IMR-90 (cell line): ENCODE measurements at regions not wholly inside any gene's neighbourhood (a gene's known extent, or its start where the extent isn't known, plus 50 kb on each side); places are given as distances from the start of the nearest gene placed in this dataset.

ENCODE experiments used
- CEBPB ChIP-seq: IDR thresholded peaks from 2 replicates; pipeline ENCODE4 v1.6.1; 2012; ENCODE audit warnings: low read depth, low read length, improper control_type of control experiment
- FOS ChIP-seq: fragments of 150-350 bp; IDR thresholded peaks from 2 replicates; pipeline ENCODE4 v1.6.1; 2016; ENCODE audit warnings: low read depth, low read length
- MAFK ChIP-seq: IDR thresholded peaks from 2 replicates; pipeline ENCODE4 v1.6.1; 2012; ENCODE audit warnings: low read depth, low read length, improper control_type of control experiment
- MAZ ChIP-seq: IDR thresholded peaks from 2 replicates; pipeline ENCODE4 v1.6.1; 2012; ENCODE audit warnings: low read depth, mild to moderate bottlenecking, low read length, improper control_type of control experiment, moderate library complexity, borderline replicate concordance
- MXI1 ChIP-seq: IDR thresholded peaks from 2 replicates; pipeline ENCODE4 v1.6.1; 2012; ENCODE audit warnings: low read depth, mild to moderate bottlenecking, low read length, moderate library complexity, borderline replicate concordance
- POLR2A ChIP-seq: IDR thresholded peaks from 2 replicates; pipeline ENCODE4 v1.6.1; 2012; ENCODE audit warnings: mild to moderate bottlenecking, low read depth, low read length
- RAD21 ChIP-seq: IDR thresholded peaks from 2 replicates; pipeline ENCODE4 v1.6.1; 2012; ENCODE audit warnings: low read length, improper control_type of control experiment
- RCOR1 ChIP-seq: IDR thresholded peaks from 2 replicates; pipeline ENCODE4 v1.6.1; 2012; ENCODE audit warnings: mild to moderate bottlenecking, low read length, improper control_type of control experiment; ENCODE audit not compliant: insufficient replicate concordance
- RFX5 ChIP-seq: IDR thresholded peaks from 2 replicates; pipeline ENCODE4 v1.8.0; 2012; ENCODE audit warnings: low read depth, mild to moderate bottlenecking, low read length, moderate library complexity
- SMC3 ChIP-seq: fragments of 150-350 bp; IDR thresholded peaks from 2 replicates; pipeline ENCODE4 v1.6.1; 2016; ENCODE audit warnings: low read depth, mild to moderate bottlenecking, antibody characterized with exemption, low read length, moderate library complexity
- TF ChIP-seq, protein P1 (sequence below): conservative IDR thresholded peaks from 2 replicates; pipeline ENCODE4 v1.5.1; 2012; ENCODE audit warnings: mild to moderate bottlenecking, low read depth, low read length, improper control_type of control experiment
- TF ChIP-seq, protein P2 (sequence below): fragments of 150-350 bp; IDR thresholded peaks from 2 replicates; pipeline ENCODE4 v1.6.1; 2016; ENCODE audit warnings: low read depth, mild to moderate bottlenecking, low read length, moderate library complexity, borderline replicate concordance

DNA sequence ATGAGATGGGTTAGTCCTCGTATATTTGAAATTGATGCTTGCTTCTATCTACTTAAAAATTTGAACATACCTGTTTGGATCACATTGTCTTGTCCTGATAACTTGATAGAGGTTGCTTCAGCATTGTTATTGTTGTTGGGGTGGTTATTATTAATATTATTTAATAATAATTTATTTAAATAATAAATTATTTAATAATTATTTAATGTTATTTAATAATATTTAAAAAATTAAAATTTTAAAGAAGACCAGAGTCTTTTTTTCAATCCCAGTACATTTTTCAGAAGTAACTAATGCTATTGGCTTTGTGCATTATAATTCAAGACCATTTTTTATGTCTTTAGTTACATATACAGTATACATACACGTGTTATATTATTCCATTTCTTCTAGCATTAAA is 116.6 kb upstream of the DUSP22 start:
- TF ChIP-seq RCOR1, result no peak
- no peak for TF ChIP-seq POLR2A
- TF ChIP-seq, protein P1, sequence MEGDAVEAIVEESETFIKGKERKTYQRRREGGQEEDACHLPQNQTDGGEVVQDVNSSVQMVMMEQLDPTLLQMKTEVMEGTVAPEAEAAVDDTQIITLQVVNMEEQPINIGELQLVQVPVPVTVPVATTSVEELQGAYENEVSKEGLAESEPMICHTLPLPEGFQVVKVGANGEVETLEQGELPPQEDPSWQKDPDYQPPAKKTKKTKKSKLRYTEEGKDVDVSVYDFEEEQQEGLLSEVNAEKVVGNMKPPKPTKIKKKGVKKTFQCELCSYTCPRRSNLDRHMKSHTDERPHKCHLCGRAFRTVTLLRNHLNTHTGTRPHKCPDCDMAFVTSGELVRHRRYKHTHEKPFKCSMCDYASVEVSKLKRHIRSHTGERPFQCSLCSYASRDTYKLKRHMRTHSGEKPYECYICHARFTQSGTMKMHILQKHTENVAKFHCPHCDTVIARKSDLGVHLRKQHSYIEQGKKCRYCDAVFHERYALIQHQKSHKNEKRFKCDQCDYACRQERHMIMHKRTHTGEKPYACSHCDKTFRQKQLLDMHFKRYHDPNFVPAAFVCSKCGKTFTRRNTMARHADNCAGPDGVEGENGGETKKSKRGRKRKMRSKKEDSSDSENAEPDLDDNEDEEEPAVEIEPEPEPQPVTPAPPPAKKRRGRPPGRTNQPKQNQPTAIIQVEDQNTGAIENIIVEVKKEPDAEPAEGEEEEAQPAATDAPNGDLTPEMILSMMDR, result no peak
- TF ChIP-seq, protein P2, sequence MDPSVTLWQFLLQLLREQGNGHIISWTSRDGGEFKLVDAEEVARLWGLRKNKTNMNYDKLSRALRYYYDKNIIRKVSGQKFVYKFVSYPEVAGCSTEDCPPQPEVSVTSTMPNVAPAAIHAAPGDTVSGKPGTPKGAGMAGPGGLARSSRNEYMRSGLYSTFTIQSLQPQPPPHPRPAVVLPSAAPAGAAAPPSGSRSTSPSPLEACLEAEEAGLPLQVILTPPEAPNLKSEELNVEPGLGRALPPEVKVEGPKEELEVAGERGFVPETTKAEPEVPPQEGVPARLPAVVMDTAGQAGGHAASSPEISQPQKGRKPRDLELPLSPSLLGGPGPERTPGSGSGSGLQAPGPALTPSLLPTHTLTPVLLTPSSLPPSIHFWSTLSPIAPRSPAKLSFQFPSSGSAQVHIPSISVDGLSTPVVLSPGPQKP, result no peak
- no peak for TF ChIP-seq RAD21
- TF ChIP-seq CEBPB, result no peak
- no peak for TF ChIP-seq MAFK
- TF ChIP-seq SMC3, result no peak
- no peak for TF ChIP-seq MAZ
- no peak for TF ChIP-seq FOS
- no peak for TF ChIP-seq MXI1
- no peak for TF ChIP-seq RFX5
